ENCODE measurements at regions not wholly inside any gene's neighbourhood (a gene's known extent, or its start where the extent isn't known, plus 50 kb on each side); places are given as distances from the start of the nearest gene placed in this dataset.

DNA sequence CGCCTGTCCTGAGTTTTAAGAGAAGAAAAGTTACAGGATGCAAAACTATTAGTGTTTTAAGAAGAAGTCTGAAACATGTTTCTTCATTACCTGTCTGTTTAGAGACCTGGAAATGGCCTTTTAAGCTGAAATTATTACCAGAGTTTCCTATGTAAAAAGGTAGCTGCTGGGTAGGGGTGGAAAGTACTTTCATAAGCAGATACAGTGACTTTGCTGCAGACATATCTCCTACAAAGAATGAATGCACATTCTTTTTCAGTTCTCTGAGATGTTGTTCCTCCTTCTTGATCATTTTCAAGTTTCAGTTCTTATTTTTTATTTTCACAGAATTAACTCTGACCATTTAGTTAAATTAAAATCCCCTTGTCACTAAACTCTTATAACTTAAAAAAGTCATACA lies 1329.6 kb downstream of the KCNT2 start:
- no peak for TF ChIP-seq RARB (CRISPR knock-in tag; IDR thresholded peaks at IDR 0.05)
- TF ChIP-seq, protein P1, sequence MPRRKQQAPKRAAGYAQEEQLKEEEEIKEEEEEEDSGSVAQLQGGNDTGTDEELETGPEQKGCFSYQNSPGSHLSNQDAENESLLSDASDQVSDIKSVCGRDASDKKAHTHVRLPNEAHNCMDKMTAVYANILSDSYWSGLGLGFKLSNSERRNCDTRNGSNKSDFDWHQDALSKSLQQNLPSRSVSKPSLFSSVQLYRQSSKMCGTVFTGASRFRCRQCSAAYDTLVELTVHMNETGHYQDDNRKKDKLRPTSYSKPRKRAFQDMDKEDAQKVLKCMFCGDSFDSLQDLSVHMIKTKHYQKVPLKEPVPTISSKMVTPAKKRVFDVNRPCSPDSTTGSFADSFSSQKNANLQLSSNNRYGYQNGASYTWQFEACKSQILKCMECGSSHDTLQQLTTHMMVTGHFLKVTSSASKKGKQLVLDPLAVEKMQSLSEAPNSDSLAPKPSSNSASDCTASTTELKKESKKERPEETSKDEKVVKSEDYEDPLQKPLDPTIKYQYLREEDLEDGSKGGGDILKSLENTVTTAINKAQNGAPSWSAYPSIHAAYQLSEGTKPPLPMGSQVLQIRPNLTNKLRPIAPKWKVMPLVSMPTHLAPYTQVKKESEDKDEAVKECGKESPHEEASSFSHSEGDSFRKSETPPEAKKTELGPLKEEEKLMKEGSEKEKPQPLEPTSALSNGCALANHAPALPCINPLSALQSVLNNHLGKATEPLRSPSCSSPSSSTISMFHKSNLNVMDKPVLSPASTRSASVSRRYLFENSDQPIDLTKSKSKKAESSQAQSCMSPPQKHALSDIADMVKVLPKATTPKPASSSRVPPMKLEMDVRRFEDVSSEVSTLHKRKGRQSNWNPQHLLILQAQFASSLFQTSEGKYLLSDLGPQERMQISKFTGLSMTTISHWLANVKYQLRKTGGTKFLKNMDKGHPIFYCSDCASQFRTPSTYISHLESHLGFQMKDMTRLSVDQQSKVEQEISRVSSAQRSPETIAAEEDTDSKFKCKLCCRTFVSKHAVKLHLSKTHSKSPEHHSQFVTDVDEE (CRISPR knock-in tag; IDR thresholded peaks at IDR 0.05) = no peak
- ATAC-seq = no peak

DNA sequence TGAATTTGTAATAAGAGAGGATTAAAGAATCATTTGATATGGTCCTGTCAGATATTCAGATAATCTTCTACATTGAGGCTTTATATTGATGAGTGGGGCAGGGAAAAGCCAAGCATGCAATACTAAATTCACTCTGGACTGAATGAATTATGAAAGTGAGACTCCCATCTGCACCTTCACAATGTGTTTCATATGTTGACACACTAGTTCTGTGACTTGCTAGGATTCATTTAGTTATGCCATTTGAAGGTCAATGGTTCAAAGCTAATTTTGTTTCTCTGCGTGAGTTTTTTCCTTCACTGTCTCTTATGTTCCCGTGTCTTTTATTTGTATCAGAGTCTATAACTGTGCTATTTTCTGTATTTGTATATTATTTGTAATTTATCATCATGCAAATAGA lies 1332.5 kb downstream of the KCNT2 start:
- no peak for TF ChIP-seq TCF4 (CRISPR knock-in tag; IDR thresholded peaks at IDR 0.05; ENCODE audit: borderline replicate concordance)
- TF ChIP-seq RARB (CRISPR knock-in tag; IDR thresholded peaks at IDR 0.05) = no peak
- TF ChIP-seq, protein P2, sequence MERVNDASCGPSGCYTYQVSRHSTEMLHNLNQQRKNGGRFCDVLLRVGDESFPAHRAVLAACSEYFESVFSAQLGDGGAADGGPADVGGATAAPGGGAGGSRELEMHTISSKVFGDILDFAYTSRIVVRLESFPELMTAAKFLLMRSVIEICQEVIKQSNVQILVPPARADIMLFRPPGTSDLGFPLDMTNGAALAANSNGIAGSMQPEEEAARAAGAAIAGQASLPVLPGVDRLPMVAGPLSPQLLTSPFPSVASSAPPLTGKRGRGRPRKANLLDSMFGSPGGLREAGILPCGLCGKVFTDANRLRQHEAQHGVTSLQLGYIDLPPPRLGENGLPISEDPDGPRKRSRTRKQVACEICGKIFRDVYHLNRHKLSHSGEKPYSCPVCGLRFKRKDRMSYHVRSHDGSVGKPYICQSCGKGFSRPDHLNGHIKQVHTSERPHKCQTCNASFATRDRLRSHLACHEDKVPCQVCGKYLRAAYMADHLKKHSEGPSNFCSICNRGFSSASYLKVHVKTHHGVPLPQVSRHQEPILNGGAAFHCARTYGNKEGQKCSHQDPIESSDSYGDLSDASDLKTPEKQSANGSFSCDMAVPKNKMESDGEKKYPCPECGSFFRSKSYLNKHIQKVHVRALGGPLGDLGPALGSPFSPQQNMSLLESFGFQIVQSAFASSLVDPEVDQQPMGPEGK (CRISPR knock-in tag; IDR thresholded peaks at IDR 0.05; ENCODE audit: borderline replicate concordance) = no peak
- TF ChIP-seq, protein P3, sequence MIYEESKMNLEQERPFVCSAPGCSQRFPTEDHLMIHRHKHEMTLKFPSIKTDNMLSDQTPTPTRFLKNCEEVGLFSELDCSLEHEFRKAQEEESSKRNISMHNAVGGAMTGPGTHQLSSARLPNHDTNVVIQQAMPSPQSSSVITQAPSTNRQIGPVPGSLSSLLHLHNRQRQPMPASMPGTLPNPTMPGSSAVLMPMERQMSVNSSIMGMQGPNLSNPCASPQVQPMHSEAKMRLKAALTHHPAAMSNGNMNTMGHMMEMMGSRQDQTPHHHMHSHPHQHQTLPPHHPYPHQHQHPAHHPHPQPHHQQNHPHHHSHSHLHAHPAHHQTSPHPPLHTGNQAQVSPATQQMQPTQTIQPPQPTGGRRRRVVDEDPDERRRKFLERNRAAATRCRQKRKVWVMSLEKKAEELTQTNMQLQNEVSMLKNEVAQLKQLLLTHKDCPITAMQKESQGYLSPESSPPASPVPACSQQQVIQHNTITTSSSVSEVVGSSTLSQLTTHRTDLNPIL (CRISPR knock-in tag; IDR thresholded peaks at IDR 0.05; ENCODE audit: low read depth) = no peak
- TF ChIP-seq, protein P4, sequence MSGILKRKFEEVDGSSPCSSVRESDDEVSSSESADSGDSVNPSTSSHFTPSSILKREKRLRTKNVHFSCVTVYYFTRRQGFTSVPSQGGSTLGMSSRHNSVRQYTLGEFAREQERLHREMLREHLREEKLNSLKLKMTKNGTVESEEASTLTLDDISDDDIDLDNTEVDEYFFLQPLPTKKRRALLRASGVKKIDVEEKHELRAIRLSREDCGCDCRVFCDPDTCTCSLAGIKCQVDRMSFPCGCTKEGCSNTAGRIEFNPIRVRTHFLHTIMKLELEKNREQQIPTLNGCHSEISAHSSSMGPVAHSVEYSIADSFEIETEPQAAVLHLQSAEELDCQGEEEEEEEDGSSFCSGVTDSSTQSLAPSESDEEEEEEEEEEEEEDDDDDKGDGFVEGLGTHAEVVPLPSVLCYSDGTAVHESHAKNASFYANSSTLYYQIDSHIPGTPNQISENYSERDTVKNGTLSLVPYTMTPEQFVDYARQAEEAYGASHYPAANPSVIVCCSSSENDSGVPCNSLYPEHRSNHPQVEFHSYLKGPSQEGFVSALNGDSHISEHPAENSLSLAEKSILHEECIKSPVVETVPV (CRISPR knock-in tag; IDR thresholded peaks at IDR 0.05) = no peak
- TF ChIP-seq ZNF70 (CRISPR knock-in tag; IDR thresholded peaks at IDR 0.05) = no peak
- no peak for TF ChIP-seq ARNTL (CRISPR knock-in tag; IDR thresholded peaks at IDR 0.05; ENCODE audit: borderline replicate concordance, low read depth)
- no peak for TF ChIP-seq ZFP3 (CRISPR knock-in tag; IDR thresholded peaks at IDR 0.05)
- no peak for TF ChIP-seq ZNF565 (CRISPR knock-in tag; conservative IDR thresholded peaks at IDR 0.05; ENCODE audit: low read depth)
- no peak for TF ChIP-seq TOX (CRISPR knock-in tag; IDR thresholded peaks at IDR 0.05; ENCODE audit: borderline replicate concordance)
- TF ChIP-seq ESRRG (CRISPR knock-in tag; IDR thresholded peaks at IDR 0.05) = no peak
- no peak for TF ChIP-seq ISL1 (CRISPR knock-in tag; IDR thresholded peaks at IDR 0.05)
- no peak for TF ChIP-seq ZFP30 (CRISPR knock-in tag; IDR thresholded peaks at IDR 0.05)
- TF ChIP-seq SNAI2 (CRISPR knock-in tag; IDR thresholded peaks at IDR 0.05) = no peak
- no peak for ATAC-seq

DNA sequence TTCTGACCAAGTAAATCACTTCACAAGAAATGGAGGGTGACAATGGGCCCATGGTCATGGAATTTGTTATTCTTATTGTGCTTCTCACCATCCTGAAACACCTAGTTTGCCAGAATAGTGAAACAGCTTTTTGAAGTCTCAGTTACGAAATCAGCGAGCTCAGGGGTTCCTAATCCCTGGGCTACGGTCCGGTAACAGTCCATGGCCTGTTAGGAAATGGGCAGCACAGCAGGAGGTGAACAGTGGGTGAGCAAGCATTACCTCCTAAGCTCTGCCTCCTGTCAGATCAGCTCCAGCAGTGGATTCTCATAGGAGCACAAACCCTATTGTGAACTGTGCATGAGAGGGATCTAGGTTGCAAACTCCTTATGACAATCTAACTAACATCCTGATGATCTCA lies 1356.3 kb downstream of the KCNT2 start:
- TF ChIP-seq ZFP3 (CRISPR knock-in tag; IDR thresholded peaks at IDR 0.05) (no peak), GLIS3 (CRISPR knock-in tag; IDR thresholded peaks at IDR 0.05) (no peak), ZNF8 (CRISPR knock-in tag; IDR thresholded peaks at IDR 0.05) (no peak), CSDC2 (CRISPR knock-in tag; IDR thresholded peaks at IDR 0.05) (no peak), ARNTL (CRISPR knock-in tag; IDR thresholded peaks at IDR 0.05; ENCODE audit: borderline replicate concordance, low read depth) (no peak), ZC3H10 (CRISPR knock-in tag; IDR thresholded peaks at IDR 0.05) (no peak)
- TF ChIP-seq, protein P3 (CRISPR knock-in tag; IDR thresholded peaks at IDR 0.05; ENCODE audit: low read depth) = no peak
- TF ChIP-seq, protein P1 (CRISPR knock-in tag; IDR thresholded peaks at IDR 0.05) = no peak
- TF ChIP-seq, protein P2 (CRISPR knock-in tag; IDR thresholded peaks at IDR 0.05; ENCODE audit: borderline replicate concordance) = no peak
- TF ChIP-seq, protein P4 (CRISPR knock-in tag; IDR thresholded peaks at IDR 0.05) = no peak
- ATAC-seq = no peak
